Urinary bladder (tissue), 3 donors: ENCODE measurements at regions not wholly inside any gene's neighbourhood (a gene's known extent, or its start where the extent isn't known, plus 50 kb on each side); places are given as distances from the start of the nearest gene placed in this dataset.

ENCODE experiments used
- DNase-seq: peaks from one replicate; pipeline ENCODE4 v3.0.0-alpha.2; 2015; ENCODE audit errors: extremely low spot score
- H3K27ac ChIP-seq: one replicate; pipeline ENCODE4 v1.5.1; 2013; ENCODE audit warnings: low read depth, mild to moderate bottlenecking, moderate library complexity
- H3K36me3 ChIP-seq: one replicate; pipeline ENCODE4 v1.6.1; 2013; ENCODE audit warnings: mild to moderate bottlenecking, moderate library complexity; ENCODE audit not compliant: insufficient read depth
- H3K4me1 ChIP-seq: one replicate; pipeline ENCODE4 v1.6.1; 2013; ENCODE audit warnings: mild to moderate bottlenecking, moderate library complexity; ENCODE audit not compliant: insufficient read depth
- H3K4me3 ChIP-seq: one replicate; pipeline ENCODE4 v1.5.1; 2013; ENCODE audit warnings: low read depth, low read length
- WGBS: extraction: QIAGEN DNeasy Blood & Tissue Kit; methylation state at CpG from one replicate; pipeline ENCODE4 v1.1.7; 2013; 5-methylcytosine and 5-hydroxymethylcytosine counted together
- donor health status: healthy with polysubstance abuse.
- donor health status: healthy.

DNA sequence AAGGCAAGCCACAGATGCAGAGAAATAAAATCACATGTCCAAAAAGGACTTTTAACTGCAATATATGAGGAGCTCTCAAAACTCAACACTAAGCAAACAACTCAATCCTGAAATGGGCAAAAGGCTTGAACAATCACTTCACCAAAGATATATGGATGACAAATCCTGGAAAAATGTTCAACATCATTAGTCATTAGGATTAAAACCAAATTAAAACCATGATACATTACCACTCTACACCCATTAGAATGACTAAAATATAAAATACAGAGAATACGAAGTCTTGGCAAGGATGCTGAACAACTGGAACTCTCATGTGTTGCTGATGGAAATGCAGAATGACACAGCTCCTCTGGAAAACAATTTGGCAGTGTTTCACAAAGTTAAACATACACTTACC, 277.4 kb downstream of the TLE1 start:
- WGBS = 90% methylated on average over 1 of the region's 1 CpG
- H3K4me1 ChIP-seq = no peaks in the 10 kb centered on the region
- no peak overlapping the region for H3K4me3 ChIP-seq

DNA sequence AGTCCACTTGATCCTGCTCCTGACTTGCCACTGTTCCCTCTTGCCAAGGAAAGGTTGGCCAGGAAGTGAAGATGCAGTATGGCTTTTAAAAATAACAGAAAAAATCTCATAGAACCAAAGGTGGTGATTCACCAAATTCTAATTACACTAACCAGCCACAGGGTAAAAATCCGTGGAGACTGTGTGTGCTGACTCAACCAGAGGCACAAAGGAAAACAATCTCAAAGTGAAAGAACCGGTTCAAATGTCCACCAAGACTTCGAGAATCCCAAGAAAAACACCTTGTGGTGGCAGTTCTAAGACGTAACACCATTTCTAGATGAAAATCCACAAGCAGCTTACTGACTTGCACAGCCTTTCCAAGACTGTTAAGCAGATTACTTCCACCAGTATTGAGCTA, 279.1 kb downstream of the TLE1 start:
- no peaks in the 10 kb centered on the region for H3K4me1 ChIP-seq
- WGBS = 76% methylated on average over 4 of the region's 4 CpGs
- H3K36me3 ChIP-seq = no peaks in the 10 kb centered on the region
- no peak for DNase-seq
- no peak overlapping the region for H3K27ac ChIP-seq
- no peak overlapping the region for H3K4me3 ChIP-seq

More for the DNA sequence above, 277.4 kb downstream of the TLE1 start:
- Histone ChIP-seq H3K27ac (no peak overlapping the region), H3K36me3 (no peaks in the 10 kb centered on the region)
- no peak for DNase-seq

DNA sequence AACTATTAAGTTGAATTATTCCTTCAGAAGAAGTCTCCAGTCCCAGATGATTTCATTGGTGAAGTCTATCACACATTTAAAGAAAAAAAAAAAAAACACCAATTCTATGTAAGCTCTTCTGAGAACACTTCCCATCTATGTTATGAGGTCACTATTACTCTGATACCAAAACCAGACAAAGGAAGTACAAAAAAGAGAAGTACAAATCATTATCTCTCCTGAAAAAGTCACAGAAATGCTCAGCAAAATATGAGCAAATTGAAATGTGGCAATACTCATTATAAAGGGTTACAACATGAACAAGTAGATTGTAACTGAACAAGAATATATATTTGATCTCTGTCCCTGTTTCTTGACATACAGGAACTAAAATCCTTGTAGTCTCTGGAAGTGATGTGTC, 280.4 kb downstream of the TLE1 start:
- no peak overlapping the region for H3K27ac ChIP-seq
- no peaks in the 10 kb centered on the region for H3K36me3 ChIP-seq
- no peak for DNase-seq
- H3K4me1 ChIP-seq = no peaks in the 10 kb centered on the region
- no peak overlapping the region for H3K4me3 ChIP-seq

DNA sequence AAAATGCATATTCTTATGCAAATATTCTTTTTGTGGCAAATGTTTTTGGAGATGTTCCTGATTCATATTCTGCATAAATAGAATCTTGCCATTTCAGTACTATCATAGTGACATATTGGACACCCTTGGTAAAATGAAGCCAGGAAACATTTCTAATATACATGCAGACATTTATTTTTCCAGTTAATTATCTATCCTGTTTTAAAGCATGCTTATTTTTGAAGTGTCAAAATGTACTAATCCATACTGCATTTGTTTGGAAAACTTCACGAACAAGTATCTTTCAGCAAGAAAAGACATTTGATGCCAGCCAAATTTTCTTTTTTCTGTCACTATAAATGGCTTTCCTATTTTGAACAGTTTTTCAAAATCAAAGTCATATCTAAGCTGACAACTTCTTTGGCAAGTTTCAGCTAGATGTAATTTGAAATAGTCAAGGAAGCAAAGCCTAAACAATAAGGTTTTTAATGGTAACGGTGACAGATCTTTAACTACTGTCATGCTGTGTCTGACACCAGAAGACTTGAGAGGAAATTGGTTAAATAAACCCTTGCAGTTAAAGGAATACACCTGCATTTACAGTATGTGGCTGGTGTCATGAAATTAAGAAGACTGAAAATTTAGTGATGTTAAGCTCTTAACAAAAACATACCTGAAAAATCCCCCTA, 284.3 kb downstream of the TLE1 start:
- no peak overlapping the region for H3K27ac ChIP-seq
- DNase-seq = no peak
- H3K4me3 ChIP-seq = no peak overlapping the region
- H3K4me1 ChIP-seq = no peaks in the 10 kb centered on the region
- no peaks in the 10 kb centered on the region for H3K36me3 ChIP-seq
- 86% methylated on average over 2 of the region's 2 CpGs for WGBS

DNA sequence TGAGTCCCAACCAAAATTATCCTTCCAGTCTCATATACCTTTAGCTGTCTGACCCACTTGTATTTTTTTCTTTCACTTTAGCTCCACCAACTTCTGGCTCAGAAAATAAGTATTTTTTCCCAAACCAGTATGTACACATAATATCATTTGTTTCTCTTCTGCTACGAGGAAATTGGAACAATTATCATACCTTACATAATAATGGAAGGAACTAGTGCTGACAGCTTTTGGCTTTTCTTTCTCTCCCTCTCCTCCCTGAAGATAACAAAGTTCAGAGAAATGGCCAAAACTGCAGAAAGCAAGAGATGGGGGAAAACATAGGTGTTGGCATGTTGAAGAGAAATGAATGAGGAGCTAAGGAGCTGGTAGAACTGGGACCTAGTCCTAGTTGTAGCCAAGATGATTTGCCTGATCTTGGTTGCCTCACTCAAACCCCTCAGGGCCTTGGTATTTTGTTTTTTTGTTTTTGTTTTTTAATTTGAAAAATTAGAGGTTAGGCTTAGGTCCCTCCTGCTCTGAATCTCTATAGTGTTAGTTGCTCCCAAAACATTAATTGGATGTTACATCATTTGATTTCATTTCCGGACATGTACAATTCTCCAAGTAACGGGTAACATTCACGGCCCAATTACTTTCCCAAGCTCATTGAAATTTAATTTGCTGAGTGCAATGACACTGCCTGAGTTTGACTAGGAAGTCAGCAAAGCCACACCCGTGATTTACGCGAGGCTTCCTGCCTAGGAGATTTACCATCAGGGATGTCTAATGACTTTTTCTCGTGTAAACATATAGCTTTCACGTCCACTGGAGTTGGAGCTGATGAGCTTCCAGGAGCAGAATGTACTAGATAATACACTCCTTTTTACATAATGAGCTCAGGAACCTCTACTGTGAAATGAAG, 291.6 kb downstream of the TLE1 start:
- DNase-seq = no peak
- Histone ChIP-seq H3K4me1 (peaks cover 2% of the 10 kb centered on the region), H3K4me3 (no peak overlapping the region), H3K36me3 (no peaks in the 10 kb centered on the region), H3K27ac (no peak overlapping the region)
- 74% methylated on average over 9 of the region's 9 CpGs for WGBS

DNA sequence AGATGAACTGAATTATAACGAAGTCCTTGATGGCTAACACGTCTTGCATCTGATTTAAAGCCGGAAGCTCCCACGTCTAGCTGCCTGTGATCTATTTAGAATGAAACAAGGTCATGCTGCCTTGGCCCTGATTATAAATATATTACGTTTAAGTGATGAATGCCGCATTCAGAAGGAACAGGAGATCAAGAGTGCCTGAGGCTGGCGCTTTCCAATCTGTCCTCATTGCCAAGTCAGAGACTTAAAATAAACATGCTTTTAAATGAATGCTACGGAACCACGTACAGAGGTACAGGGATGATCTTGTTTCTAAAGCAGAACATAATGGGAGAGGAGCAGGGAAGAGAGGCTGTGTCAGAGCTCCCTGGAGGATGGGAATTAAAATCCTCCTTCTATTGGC, 292.8 kb downstream of the TLE1 start:
- no peak overlapping the region for H3K4me3 ChIP-seq
- DNase-seq = no peak
- H3K27ac ChIP-seq = no peak overlapping the region
- WGBS = 58% methylated on average over 9 of the region's 9 CpGs
- no peaks in the 10 kb centered on the region for H3K36me3 ChIP-seq
- H3K4me1 ChIP-seq = peaks cover 2% of the 10 kb centered on the region

DNA sequence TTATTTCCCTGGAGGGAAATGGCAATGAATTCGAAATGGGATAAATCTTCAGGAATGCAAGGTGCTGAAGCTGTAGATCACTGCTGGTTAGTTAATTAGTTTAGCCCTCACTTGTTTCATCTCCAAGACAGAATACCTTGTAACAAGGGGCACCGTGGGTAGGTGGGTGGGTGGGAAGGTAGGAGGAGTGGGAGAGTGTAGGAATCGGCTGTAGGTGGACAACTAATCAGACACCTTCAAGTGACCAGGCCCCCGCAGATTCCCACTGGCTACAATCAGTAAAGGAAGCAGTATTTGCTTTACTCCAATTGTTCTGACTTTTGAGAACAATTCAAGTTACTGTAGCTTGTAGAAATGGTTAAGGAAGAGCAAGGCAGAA, 293.7 kb downstream of the TLE1 start:
- H3K36me3 ChIP-seq = no peaks in the 10 kb centered on the region
- DNase-seq = no peak
- peaks cover 2% of the 10 kb centered on the region for H3K4me1 ChIP-seq
- no peak overlapping the region for H3K27ac ChIP-seq
- 75% methylated on average over 4 of the region's 4 CpGs for WGBS
- H3K4me3 ChIP-seq = no peak overlapping the region

DNA sequence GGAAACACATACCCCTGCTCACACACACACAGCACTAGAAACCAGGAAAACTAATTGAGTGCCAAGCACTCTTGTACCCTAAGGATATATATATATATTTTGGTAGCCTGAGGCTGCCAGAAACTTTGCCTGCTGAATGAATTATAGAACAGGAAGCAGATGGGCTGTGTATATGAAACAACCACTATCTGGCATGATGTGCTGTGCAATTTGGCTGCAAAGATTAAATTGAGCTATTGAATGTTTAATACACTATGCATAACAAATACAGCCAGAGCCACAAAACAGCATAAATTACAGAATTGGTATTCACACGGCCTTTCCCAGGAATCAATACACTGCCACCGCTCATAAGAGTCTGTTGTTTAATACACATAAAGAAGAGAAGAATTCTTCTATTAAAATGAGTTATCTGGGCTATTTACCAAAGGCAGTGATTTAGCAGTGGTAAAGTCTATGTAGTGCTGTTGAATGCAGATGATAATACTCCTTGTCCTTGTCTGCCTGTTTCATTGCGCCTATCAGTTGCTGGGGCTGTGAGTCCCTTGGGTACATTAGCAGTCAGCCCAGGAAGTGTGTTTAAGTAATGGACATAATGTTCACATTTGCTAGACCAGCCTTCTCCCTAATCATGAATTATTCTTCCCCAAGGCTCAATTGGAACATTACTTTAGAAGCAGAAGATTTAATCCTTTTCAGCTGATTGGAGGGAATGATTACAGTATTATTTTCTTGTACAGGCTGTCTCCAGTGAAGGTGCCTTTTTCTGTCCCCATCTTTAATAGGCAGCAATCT, 294.3 kb downstream of the TLE1 start:
- WGBS = 44% methylated on average over 3 of the region's 3 CpGs
- Histone ChIP-seq H3K4me1 (peaks cover 2% of the 10 kb centered on the region), H3K4me3 (no peak overlapping the region), H3K27ac (no peak overlapping the region), H3K36me3 (no peaks in the 10 kb centered on the region)
- peak; percentile 73 for DNase-seq

DNA sequence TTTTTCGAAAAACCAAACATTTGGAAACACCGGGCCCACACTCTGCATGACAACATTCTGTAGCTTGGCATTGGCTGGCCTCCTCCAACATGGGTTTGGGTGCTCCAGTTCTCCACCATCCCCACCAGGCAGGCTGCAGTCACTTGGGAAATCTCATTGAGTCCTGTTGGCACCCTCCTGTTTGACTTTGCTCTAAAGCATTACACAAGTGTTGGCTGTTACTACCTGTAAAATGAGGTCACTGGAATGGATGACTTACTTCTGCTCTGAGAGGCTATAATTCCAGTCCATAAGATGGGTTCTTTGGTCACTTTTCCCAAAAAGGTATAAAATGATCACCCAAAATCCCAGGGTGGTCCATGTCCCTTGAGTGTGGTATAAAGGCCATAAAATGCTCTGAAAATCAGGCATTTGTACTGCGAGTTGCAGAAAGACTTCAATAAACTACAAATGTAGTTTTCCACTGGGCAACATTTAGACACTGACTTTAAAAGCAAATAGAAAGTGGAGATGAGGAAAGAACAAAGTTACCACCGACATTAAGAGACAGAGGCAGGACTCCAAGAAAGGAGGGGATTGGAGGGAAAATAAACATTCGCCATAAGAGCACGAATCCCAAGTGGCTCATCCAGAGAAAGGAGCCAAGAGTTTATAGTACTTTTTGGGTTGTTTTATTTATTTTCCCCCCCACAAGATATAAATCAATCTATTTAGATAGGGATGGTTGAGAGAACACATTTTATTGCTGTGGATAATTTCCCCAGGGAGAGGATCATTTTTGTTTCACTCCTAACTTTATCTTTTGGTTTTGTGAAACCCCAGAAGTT, 295.1 kb downstream of the TLE1 start:
- WGBS = 36% methylated on average over 6 of the region's 6 CpGs
- Histone ChIP-seq H3K4me3 (no peak overlapping the region), H3K36me3 (no peaks in the 10 kb centered on the region), H3K27ac (no peak overlapping the region), H3K4me1 (peaks cover 2% of the 10 kb centered on the region)
- DNase-seq = peak; percentile 86

DNA sequence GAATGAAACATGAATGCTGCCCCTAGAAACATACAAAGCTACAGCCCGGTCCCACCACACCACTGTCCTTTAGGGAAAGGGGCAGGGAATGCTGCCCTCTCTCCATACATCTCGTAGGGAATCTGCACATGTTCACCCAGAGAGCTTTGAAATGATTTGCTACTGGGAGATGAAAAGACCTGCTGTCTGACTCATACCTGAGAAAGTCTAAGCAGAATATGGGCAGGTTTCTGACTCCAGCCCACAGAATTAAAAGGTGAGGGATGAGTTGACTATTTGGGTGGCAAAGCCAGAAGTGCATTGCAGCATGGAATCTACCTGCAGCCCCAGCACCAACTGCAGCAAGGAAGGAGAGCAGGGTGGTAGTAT, 297.9 kb downstream of the TLE1 start:
- Histone ChIP-seq H3K4me3 (no peak overlapping the region), H3K4me1 (peaks cover 2% of the 10 kb centered on the region), H3K27ac (no peak overlapping the region), H3K36me3 (no peaks in the 10 kb centered on the region)
- 89% methylated on average over 2 of the region's 2 CpGs for WGBS
- no peak for DNase-seq

DNA sequence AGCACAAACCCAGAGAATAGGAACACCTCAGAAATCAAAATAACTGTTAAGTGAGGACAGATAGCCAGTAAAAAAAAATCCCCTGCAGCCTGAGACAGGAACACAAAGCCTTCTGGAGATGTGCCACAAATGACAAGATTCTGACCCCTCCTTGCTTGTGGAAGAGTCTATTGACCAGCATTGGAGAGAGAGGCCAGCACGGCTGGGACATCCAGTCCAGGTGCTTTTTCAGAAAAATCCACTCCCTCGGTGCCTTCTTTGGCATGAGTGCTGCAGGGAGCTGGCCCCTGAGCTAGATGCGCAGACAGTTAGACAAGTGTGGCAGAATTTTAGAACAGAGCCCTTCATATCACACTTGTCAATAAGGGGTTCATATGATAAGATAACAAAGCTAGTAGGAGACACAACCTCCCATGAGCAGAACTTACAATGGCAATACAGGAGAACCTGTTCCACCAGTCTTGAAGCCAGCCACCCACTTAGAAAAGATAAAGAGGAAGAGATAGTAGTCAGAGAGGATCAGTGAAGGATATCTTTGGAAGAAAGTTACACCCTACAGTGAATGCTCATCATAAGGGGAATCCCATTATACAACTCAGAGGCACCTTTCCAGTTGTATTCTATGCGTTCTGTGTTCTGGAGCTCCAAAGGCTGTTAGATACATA, 298.4 kb downstream of the TLE1 start:
- Histone ChIP-seq H3K4me1 (peaks cover 2% of the 10 kb centered on the region), H3K36me3 (no peaks in the 10 kb centered on the region), H3K27ac (no peak overlapping the region), H3K4me3 (no peak overlapping the region)
- DNase-seq = no peak
- 86% methylated on average over 4 of the region's 4 CpGs for WGBS

DNA sequence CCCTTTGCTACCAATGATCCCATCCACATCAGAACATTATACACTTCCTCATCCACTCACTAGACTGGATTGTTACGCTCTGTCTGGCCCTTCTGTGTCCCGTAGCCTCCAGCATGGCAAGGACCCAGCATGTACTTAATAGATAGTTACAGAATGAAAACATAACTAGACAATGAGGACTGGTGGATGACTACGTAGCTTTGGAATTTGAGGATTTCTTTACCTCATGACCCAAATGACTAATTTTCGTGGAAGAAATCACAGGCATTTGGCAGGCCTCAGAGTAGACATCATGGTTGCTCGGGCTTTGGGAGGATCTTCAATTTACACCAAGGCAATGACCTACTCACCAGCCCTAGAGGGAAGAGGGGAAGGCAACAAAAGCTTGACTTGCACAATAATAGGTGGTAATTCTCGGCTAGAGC, 299.8 kb downstream of the TLE1 start:
- no peak for DNase-seq
- Histone ChIP-seq H3K4me3 (no peak overlapping the region), H3K4me1 (peaks cover 2% of the 10 kb centered on the region), H3K36me3 (no peaks in the 10 kb centered on the region), H3K27ac (no peak overlapping the region)
- 47% methylated on average over 6 of the region's 6 CpGs for WGBS

DNA sequence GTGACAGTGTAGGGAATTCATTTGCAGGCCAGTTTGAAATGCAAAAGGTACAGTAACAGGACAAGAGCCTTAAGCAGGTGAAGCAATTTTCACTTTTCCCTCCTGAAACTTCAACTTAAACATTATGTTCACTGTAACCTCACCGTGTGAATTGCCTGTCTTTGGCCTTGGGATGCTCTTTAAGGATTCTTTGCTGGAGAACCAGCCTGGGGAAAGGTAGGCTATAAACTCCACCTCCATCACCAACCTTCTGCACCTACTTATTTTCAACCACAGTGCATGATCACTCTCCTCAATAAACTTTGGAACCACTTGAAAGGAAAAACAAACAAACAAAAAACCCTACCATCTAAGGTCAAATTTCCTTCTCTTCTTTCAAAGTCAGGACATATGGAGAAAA, 300.5 kb downstream of the TLE1 start:
- 98% methylated on average over 1 of the region's 1 CpG for WGBS
- no peak overlapping the region for H3K4me3 ChIP-seq
- no peak overlapping the region for H3K27ac ChIP-seq
- H3K36me3 ChIP-seq = no peaks in the 10 kb centered on the region
- no peak for DNase-seq
- H3K4me1 ChIP-seq = peaks cover 2% of the 10 kb centered on the region
